Loucy (cell line): ENCODE measurements at regions not wholly inside any gene's neighbourhood (a gene's known extent, or its start where the extent isn't known, plus 50 kb on each side); places are given as distances from the start of the nearest gene placed in this dataset.

Experiments
- H2AFZ ChIP-seq: fragments of 200-600 bp; sonication (generic); 2 replicates; pipeline ENCODE4 v1.6.0; 2016; ENCODE audit warnings: antibody characterized with exemption, mild to moderate bottlenecking, low read length, moderate library complexity
- H3F3A ChIP-seq: fragments of 200-600 bp; 2 replicates; pipeline ENCODE4 v1.6.0; 2016; ENCODE audit warnings: antibody characterized with exemption, low read depth, mild to moderate bottlenecking
- H3K27me3 ChIP-seq: fragments of 200-600 bp; sonication (generic); 2 replicates; pipeline ENCODE4 v1.6.1; 2014; ENCODE audit warnings: low read length, mild to moderate bottlenecking; ENCODE audit not compliant: insufficient read depth, poor library complexity, severe bottlenecking
- H3K36me3 ChIP-seq: fragments of 200-600 bp; sonication (generic); 2 replicates; pipeline ENCODE4 v1.6.1; 2016; ENCODE audit warnings: low read length; ENCODE audit not compliant: insufficient read depth
- H3K4me1 ChIP-seq: fragments of 200-600 bp; sonication (generic); 2 replicates; pipeline ENCODE4 v1.5.1; 2014; ENCODE audit warnings: low read length, mild to moderate bottlenecking; ENCODE audit not compliant: insufficient read depth, poor library complexity, severe bottlenecking
- H3K4me2 ChIP-seq: fragments of 200-600 bp; sonication (generic); 2 replicates; pipeline ENCODE4 v1.6.0; 2014; ENCODE audit warnings: antibody characterized with exemption, low read length, low read depth, mild to moderate bottlenecking; ENCODE audit not compliant: poor library complexity, severe bottlenecking
- H3K4me3 ChIP-seq: fragments of 200-600 bp; sonication (generic); 2 replicates; pipeline ENCODE4 v1.5.1; 2014; ENCODE audit warnings: low read length, mild to moderate bottlenecking, mixed read lengths; ENCODE audit not compliant: poor library complexity, severe bottlenecking
- H3K79me2 ChIP-seq: fragments of 200-600 bp; sonication (generic); 2 replicates; pipeline ENCODE4 v1.6.1; 2014; ENCODE audit warnings: low read length; ENCODE audit not compliant: insufficient read depth
- H3K9ac ChIP-seq: fragments of 200-600 bp; sonication (generic); 2 replicates; pipeline ENCODE4 v1.6.0; 2014; ENCODE audit warnings: mild to moderate bottlenecking, low read depth, low read length, moderate library complexity; ENCODE audit not compliant: poor library complexity, severe bottlenecking
- H3K9me2 ChIP-seq: fragments of 200-600 bp; sonication (generic); replicated peaks from 2 replicates; pipeline ENCODE4 v1.6.1; 2016; ENCODE audit warnings: low read depth, low read length, mixed read lengths
- H3K9me3 ChIP-seq: fragments of 200-600 bp; sonication (generic); 2 replicates; pipeline ENCODE4 v1.6.1; 2014; ENCODE audit warnings: mild to moderate bottlenecking, antibody characterized with exemption, low read length, low read depth; ENCODE audit not compliant: insufficient read depth
- H4K20me1 ChIP-seq: fragments of 200-600 bp; sonication (generic); 2 replicates; pipeline ENCODE4 v1.6.0; 2014; ENCODE audit warnings: antibody characterized with exemption, low read length, mild to moderate bottlenecking; ENCODE audit not compliant: insufficient read depth, poor library complexity, severe bottlenecking
- CTCF ChIP-seq: fragments of 200-600 bp; sonication (generic); conservative IDR thresholded peaks from 2 replicates; pipeline ENCODE4 v1.5.1; 2014; ENCODE audit warnings: mild to moderate bottlenecking, antibody characterized with exemption, low read length
- EZH2phosphoT487 ChIP-seq: fragments of 200-600 bp; IDR thresholded peaks from 2 replicates; pipeline ENCODE4 v1.6.1; 2018; ENCODE audit warnings: antibody characterized with exemption, mild to moderate bottlenecking, moderate library complexity, borderline replicate concordance

GRCh38 chr12:67562513-67563287 is 85.8 kb upstream of the DYRK2 start:
- no peaks in the 10 kb centered on the region for H3K79me2 ChIP-seq
- no peaks in the 10 kb centered on the region for H3K9me2 ChIP-seq
- no peaks in the 10 kb centered on the region for H4K20me1 ChIP-seq
- no peak overlapping the region for H3K4me3 ChIP-seq
- H3K9me3 ChIP-seq = 0 out of 2 replicates have a peak, but pooled peaks cover 4% of the 10 kb centered on the region
- no peak overlapping the region for H2AFZ ChIP-seq
- no peaks in the 10 kb centered on the region for H3K36me3 ChIP-seq
- H3K4me1 ChIP-seq = no peaks in the 10 kb centered on the region
- no peaks in the 10 kb centered on the region for H3K27me3 ChIP-seq
- H3F3A ChIP-seq = no peaks in the 10 kb centered on the region
- H3K9ac ChIP-seq = no peak overlapping the region
- no peak for TF ChIP-seq EZH2phosphoT487
- no peak for TF ChIP-seq CTCF
- no peak overlapping the region for H3K4me2 ChIP-seq

- TF ChIP-seq CTCF (no peak), EZH2phosphoT487 (no peak)
- Histone ChIP-seq H3K79me2 (no peaks in the 10 kb centered on the region), H3K9me3 (0 out of 2 replicates have a peak, but pooled peaks cover 4% of the 10 kb centered on the region), H2AFZ (no peak overlapping the region), H3K9ac (no peak overlapping the region), H3K4me3 (no peak overlapping the region), H3K27me3 (no peaks in the 10 kb centered on the region), H3F3A (no peaks in the 10 kb centered on the region), H4K20me1 (no peaks in the 10 kb centered on the region), H3K4me2 (no peak overlapping the region), H3K9me2 (no peaks in the 10 kb centered on the region), H3K36me3 (no peaks in the 10 kb centered on the region), H3K4me1 (no peaks in the 10 kb centered on the region)
Observed at GRCh38 chr12:67568055-67568454, 80.5 kb upstream of the DYRK2 start.

GRCh38 chr12:67572492-67572891 is 76.1 kb upstream of the DYRK2 start:
- TF ChIP-seq CTCF = no peak
- no peak for TF ChIP-seq EZH2phosphoT487
- Histone ChIP-seq H3K9me2 (no peaks in the 10 kb centered on the region), H3F3A (no peaks in the 10 kb centered on the region), H3K36me3 (no peaks in the 10 kb centered on the region), H2AFZ (no peak overlapping the region), H3K9ac (no peak overlapping the region), H3K9me3 (no peaks in the 10 kb centered on the region), H3K4me1 (no peaks in the 10 kb centered on the region), H3K4me3 (no peak overlapping the region), H3K79me2 (no peaks in the 10 kb centered on the region), H3K4me2 (no peak overlapping the region), H4K20me1 (no peaks in the 10 kb centered on the region), H3K27me3 (no peaks in the 10 kb centered on the region)
